ENCODE measurements at regions not wholly inside any gene's neighbourhood (a gene's known extent, or its start where the extent isn't known, plus 50 kb on each side); places are given as distances from the start of the nearest gene placed in this dataset.

DNA sequence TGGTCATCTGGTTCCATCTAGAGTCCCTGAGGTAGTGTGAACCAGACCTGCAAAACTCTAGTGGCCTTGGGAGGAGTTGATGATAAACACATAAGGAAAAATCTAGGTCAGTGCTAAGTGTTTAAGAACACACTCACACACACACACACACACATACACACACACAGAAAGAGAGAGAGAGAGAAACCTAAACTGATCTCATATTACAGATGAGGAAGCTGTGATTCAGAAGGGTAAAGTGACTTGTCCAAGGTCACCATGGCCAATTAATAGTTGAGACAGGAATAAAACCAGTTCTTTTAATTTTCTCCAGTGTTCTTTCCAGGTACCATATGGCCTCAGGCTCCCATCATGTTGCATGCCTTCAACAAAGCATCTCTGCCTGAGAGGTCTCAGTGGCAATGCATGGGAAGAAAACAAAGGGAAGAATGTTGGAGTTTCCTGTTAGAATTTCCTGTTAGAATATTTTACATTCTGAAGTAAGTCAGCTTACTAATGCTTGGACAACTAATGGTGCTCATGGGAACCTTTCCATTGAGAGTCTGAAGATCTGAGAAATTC, 77.3 kb upstream of the TSPAN2 start:
- H4K8ac ChIP-seq (ENCODE audit: low read depth, low read length): no peak overlapping the region
- no peak overlapping the region for H2AK5ac ChIP-seq (ENCODE audit: low read depth, low read length)
- H3K4me3 ChIP-seq (ENCODE audit: low read length in 2 of 2): no peak overlapping the region
- no peak overlapping the region for H3K18ac ChIP-seq (ENCODE audit: low read length)
- H2BK5ac ChIP-seq (ENCODE audit: low read length): no peak overlapping the region
- no peak overlapping the region for H3K4me2 ChIP-seq (ENCODE audit: insufficient read depth, low read length, poor library complexity, severe bottlenecking)
- DNase-seq (ENCODE audit: low spot score): no peak
- H3K27me3 ChIP-seq (ENCODE audit: control insufficient read depth in 3 of 3, insufficient read depth in 3 of 3, low read depth in 1 of 3, low read length in 3 of 3): no peaks in the 10 kb centered on the region
- no peak overlapping the region for H2AFZ ChIP-seq (ENCODE audit: low read length)
- no peaks in the 10 kb centered on the region for H3K4me1 ChIP-seq (ENCODE audit: control insufficient read depth in 2 of 2, insufficient read depth in 1 of 2, low read depth in 1 of 2, low read length in 2 of 2)
- no peaks in the 10 kb centered on the region for H3K9me3 ChIP-seq (replicated peaks in 1 of 2; ENCODE audit: control insufficient read depth in 2 of 2, insufficient read depth in 1 of 2, low read depth in 1 of 2, low read length in 2 of 2)
- no peak overlapping the region for H4K91ac ChIP-seq (ENCODE audit: low read depth, low read length, poor library complexity)
- H3K27ac ChIP-seq (replicated peaks; ENCODE audit: low read length): no peak overlapping the region
- H2BK15ac ChIP-seq (ENCODE audit: low read length): no peak overlapping the region
- no peak overlapping the region for H3K4ac ChIP-seq (ENCODE audit: low read length)
- H3K9ac ChIP-seq (ENCODE audit: low read depth, low read length, poor library complexity): no peak overlapping the region
- no peaks in the 10 kb centered on the region for H3K36me3 ChIP-seq (replicated peaks in 1 of 2; ENCODE audit: control insufficient read depth in 2 of 2, insufficient read depth in 2 of 2, low read length in 2 of 2)
- H3K79me1 ChIP-seq (ENCODE audit: low read depth, low read length): no peaks in the 10 kb centered on the region
- H2BK120ac ChIP-seq (ENCODE audit: low read depth, low read length): no peak overlapping the region
- H2BK12ac ChIP-seq (ENCODE audit: low read length): no peak overlapping the region
- no peak overlapping the region for H3K14ac ChIP-seq (ENCODE audit: low read length)
- H3K23ac ChIP-seq (ENCODE audit: low read depth, low read length, poor library complexity): no peak overlapping the region

DNA sequence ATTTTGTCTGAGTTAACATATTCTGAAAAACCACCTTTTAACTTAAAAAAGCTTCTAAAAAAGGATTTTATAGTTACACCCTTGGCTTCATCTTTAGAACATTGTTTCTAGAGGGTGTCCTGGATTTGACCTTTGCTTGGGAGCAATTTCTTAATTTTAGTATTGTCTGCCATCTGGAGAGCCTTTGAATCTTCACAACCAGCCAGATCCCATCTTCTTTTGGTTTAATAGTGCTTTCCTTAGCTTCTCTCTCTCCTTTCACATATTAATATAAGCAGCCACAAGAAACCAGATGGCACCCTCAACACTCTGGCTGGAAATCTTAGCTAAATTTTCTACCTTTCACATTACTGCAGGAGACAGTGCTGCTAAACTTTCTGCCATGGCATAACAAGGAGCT, 76.5 kb upstream of the TSPAN2 start:
- Histone ChIP-seq H2AFZ (ENCODE audit: low read length) (no peak overlapping the region), H3K79me1 (ENCODE audit: low read depth, low read length) (no peaks in the 10 kb centered on the region), H3K14ac (ENCODE audit: low read length) (no peak overlapping the region), H3K4me1 (ENCODE audit: control insufficient read depth in 2 of 2, insufficient read depth in 1 of 2, low read depth in 1 of 2, low read length in 2 of 2) (no peaks in the 10 kb centered on the region), H3K27ac (replicated peaks; ENCODE audit: low read length) (no peak overlapping the region), H3K9ac (ENCODE audit: low read depth, low read length, poor library complexity) (no peak overlapping the region), H2BK12ac (ENCODE audit: low read length) (no peak overlapping the region), H2BK120ac (ENCODE audit: low read depth, low read length) (no peak overlapping the region), H3K18ac (ENCODE audit: low read length) (no peak overlapping the region), H3K27me3 (ENCODE audit: control insufficient read depth in 3 of 3, insufficient read depth in 3 of 3, low read depth in 1 of 3, low read length in 3 of 3) (no peaks in the 10 kb centered on the region), H3K36me3 (replicated peaks in 1 of 2; ENCODE audit: control insufficient read depth in 2 of 2, insufficient read depth in 2 of 2, low read length in 2 of 2) (no peaks in the 10 kb centered on the region), H3K4me3 (ENCODE audit: low read length in 2 of 2) (no peak overlapping the region), H4K91ac (ENCODE audit: low read depth, low read length, poor library complexity) (no peak overlapping the region), H2BK5ac (ENCODE audit: low read length) (no peak overlapping the region), H2BK15ac (ENCODE audit: low read length) (no peak overlapping the region), H3K9me3 (replicated peaks in 1 of 2; ENCODE audit: control insufficient read depth in 2 of 2, insufficient read depth in 1 of 2, low read depth in 1 of 2, low read length in 2 of 2) (no peaks in the 10 kb centered on the region), H2AK5ac (ENCODE audit: low read depth, low read length) (no peak overlapping the region), H3K23ac (ENCODE audit: low read depth, low read length, poor library complexity) (no peak overlapping the region), H3K4me2 (ENCODE audit: insufficient read depth, low read length, poor library complexity, severe bottlenecking) (no peak overlapping the region), H3K4ac (ENCODE audit: low read length) (no peak overlapping the region), H4K8ac (ENCODE audit: low read depth, low read length) (no peak overlapping the region)
- no peak for DNase-seq (ENCODE audit: low spot score)

DNA sequence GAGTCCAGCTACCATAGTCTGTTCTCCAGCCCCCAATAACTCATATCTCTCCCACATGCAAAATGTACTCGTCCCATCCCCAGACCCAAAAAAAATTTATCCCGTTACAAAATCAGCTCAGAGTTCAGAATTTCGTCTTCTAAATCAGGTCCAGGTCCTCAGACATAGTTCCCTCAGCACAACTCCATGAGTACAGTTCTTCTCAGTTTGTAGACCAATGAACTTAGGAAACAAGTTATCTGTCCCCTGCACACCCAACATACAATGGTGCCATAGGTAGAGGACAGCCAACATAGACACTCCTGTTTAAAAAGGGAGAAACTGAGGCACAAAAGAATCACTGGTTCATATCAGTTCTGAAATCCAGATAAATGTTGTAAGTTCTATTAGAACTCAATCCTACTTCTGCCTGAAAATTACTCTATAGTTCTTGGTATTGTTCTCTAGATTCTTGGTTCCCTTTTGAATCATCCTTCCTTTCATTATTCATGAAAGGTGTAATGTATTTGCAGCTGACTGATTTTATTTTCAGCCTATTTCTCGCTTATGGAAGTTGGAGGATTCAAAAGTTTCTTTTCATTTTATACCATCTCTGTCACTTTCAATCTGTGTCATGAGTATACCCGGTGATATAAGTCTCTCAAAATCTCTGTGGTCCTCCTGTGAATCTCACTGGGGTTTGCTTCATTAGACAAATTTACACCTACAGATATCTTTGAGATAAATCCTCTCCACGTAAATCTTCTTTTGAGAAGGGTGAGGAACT, 75.8 kb upstream of the TSPAN2 start:
- no peak overlapping the region for H2AK5ac ChIP-seq (ENCODE audit: low read depth, low read length)
- H3K27ac ChIP-seq (replicated peaks; ENCODE audit: low read length): no peak overlapping the region
- no peak overlapping the region for H4K8ac ChIP-seq (ENCODE audit: low read depth, low read length)
- H2BK12ac ChIP-seq (ENCODE audit: low read length): no peak overlapping the region
- no peaks in the 10 kb centered on the region for H3K79me1 ChIP-seq (ENCODE audit: low read depth, low read length)
- WGBS, 2 donors (ENCODE audit: extremely low coverage in 2 of 2, insufficient read length in 2 of 2, insufficient replicate concordance in 1 of 2): no CpG with 5 or more reads among the region's 6 CpGs
- H2BK15ac ChIP-seq (ENCODE audit: low read length): no peak overlapping the region
- no peaks in the 10 kb centered on the region for H3K27me3 ChIP-seq (ENCODE audit: control insufficient read depth in 3 of 3, insufficient read depth in 3 of 3, low read depth in 1 of 3, low read length in 3 of 3)
- H2BK5ac ChIP-seq (ENCODE audit: low read length): no peak overlapping the region
- H3K4me3 ChIP-seq (ENCODE audit: low read length in 2 of 2): no peak overlapping the region
- H3K9me3 ChIP-seq (replicated peaks in 1 of 2; ENCODE audit: control insufficient read depth in 2 of 2, insufficient read depth in 1 of 2, low read depth in 1 of 2, low read length in 2 of 2): no peaks in the 10 kb centered on the region
- H3K4me2 ChIP-seq (ENCODE audit: insufficient read depth, low read length, poor library complexity, severe bottlenecking): no peak overlapping the region
- DNase-seq (ENCODE audit: low spot score): no peak
- H3K14ac ChIP-seq (ENCODE audit: low read length): no peak overlapping the region
- no peak overlapping the region for H2AFZ ChIP-seq (ENCODE audit: low read length)
- no peaks in the 10 kb centered on the region for H3K4me1 ChIP-seq (ENCODE audit: control insufficient read depth in 2 of 2, insufficient read depth in 1 of 2, low read depth in 1 of 2, low read length in 2 of 2)
- no peaks in the 10 kb centered on the region for H3K36me3 ChIP-seq (replicated peaks in 1 of 2; ENCODE audit: control insufficient read depth in 2 of 2, insufficient read depth in 2 of 2, low read length in 2 of 2)
- no peak overlapping the region for H3K23ac ChIP-seq (ENCODE audit: low read depth, low read length, poor library complexity)
- H4K91ac ChIP-seq (ENCODE audit: low read depth, low read length, poor library complexity): no peak overlapping the region
- H3K9ac ChIP-seq (ENCODE audit: low read depth, low read length, poor library complexity): no peak overlapping the region
- H2BK120ac ChIP-seq (ENCODE audit: low read depth, low read length): no peak overlapping the region
- no peak overlapping the region for H3K18ac ChIP-seq (ENCODE audit: low read length)
- no peak overlapping the region for H3K4ac ChIP-seq (ENCODE audit: low read length)

DNA sequence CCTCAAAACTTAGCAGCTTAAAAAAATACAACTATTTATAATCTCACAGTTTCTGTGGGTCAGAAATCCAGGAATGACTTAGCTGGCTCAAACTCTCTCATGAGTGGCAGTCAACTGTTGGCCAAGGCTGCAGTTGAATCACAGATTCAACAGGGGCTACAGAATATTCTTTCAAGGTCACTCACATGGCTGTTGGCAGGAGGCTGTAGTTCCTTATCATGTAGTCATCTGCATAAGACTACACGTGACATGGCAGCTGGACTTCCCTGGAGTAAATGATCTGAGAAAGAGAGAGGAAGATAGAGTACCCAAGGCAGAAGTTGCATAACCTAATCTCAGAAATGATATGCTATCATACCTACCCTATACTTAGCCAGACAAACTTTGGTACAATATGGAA, 75.2 kb upstream of the TSPAN2 start:
- Histone ChIP-seq H2AFZ (ENCODE audit: low read length) (no peak overlapping the region), H3K4me3 (ENCODE audit: low read length in 2 of 2) (no peak overlapping the region), H3K14ac (ENCODE audit: low read length) (no peak overlapping the region), H3K9ac (ENCODE audit: low read depth, low read length, poor library complexity) (no peak overlapping the region), H2BK5ac (ENCODE audit: low read length) (no peak overlapping the region), H3K4me2 (ENCODE audit: insufficient read depth, low read length, poor library complexity, severe bottlenecking) (no peak overlapping the region), H2BK12ac (ENCODE audit: low read length) (no peak overlapping the region), H3K36me3 (replicated peaks in 1 of 2; ENCODE audit: control insufficient read depth in 2 of 2, insufficient read depth in 2 of 2, low read length in 2 of 2) (no peaks in the 10 kb centered on the region), H2AK5ac (ENCODE audit: low read depth, low read length) (no peak overlapping the region), H3K18ac (ENCODE audit: low read length) (no peak overlapping the region), H4K8ac (ENCODE audit: low read depth, low read length) (no peak overlapping the region), H3K27me3 (ENCODE audit: control insufficient read depth in 3 of 3, insufficient read depth in 3 of 3, low read depth in 1 of 3, low read length in 3 of 3) (no peaks in the 10 kb centered on the region), H3K79me1 (ENCODE audit: low read depth, low read length) (no peaks in the 10 kb centered on the region), H3K27ac (replicated peaks; ENCODE audit: low read length) (no peak overlapping the region), H2BK15ac (ENCODE audit: low read length) (no peak overlapping the region), H4K91ac (ENCODE audit: low read depth, low read length, poor library complexity) (no peak overlapping the region), H3K9me3 (replicated peaks in 1 of 2; ENCODE audit: control insufficient read depth in 2 of 2, insufficient read depth in 1 of 2, low read depth in 1 of 2, low read length in 2 of 2) (no peaks in the 10 kb centered on the region), H2BK120ac (ENCODE audit: low read depth, low read length) (no peak overlapping the region), H3K4me1 (ENCODE audit: control insufficient read depth in 2 of 2, insufficient read depth in 1 of 2, low read depth in 1 of 2, low read length in 2 of 2) (no peaks in the 10 kb centered on the region), H3K23ac (ENCODE audit: low read depth, low read length, poor library complexity) (no peak overlapping the region), H3K4ac (ENCODE audit: low read length) (no peak overlapping the region)
- DNase-seq (ENCODE audit: low spot score): no peak
- no CpG with 5 or more reads among the region's 1 CpG for WGBS, 2 donors (ENCODE audit: extremely low coverage in 2 of 2, insufficient read length in 2 of 2, insufficient replicate concordance in 1 of 2)

Data from neuronal stem cell (in vitro differentiated cells).